ENCODE measurements at regions not wholly inside any gene's neighbourhood (a gene's known extent, or its start where the extent isn't known, plus 50 kb on each side); places are given as distances from the start of the nearest gene placed in this dataset.
A peak's percentile ranks its signal among the peaks of the same experiment; 100 is the strongest.
"Not testable (repeated sequence)": the region's sequence is repeated elsewhere in the genome, so short reads cannot be mapped to it uniquely, and the experiment has no call there.

DNA sequence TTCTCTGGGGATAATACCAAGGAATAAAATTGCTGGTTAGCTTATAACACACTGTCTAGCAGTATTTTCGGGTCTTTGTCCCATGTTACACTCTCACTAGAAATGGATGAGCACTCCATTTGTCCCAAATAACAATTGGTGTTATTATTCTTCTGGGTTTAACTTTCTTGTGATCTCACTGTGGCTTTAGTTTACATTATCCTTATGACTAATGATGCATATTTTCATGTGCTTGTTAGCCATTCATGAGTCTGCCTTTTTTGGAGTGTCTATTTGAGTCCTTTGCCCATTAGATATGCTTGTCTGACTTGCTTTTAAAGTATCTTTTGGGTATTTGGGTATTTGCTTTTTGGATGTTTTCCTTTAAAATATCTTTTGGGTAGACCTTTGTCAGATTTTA lies 372.9 kb upstream of the TENM3 start:
- no peaks in the 10 kb centered on the region for H3K36me3 ChIP-seq (ENCODE audit: insufficient read depth, low read length)
- H3K9me3 ChIP-seq (replicated peaks; ENCODE audit: low read length): no peaks in the 10 kb centered on the region
- no peaks in the 10 kb centered on the region for H3K27me3 ChIP-seq (ENCODE audit: control insufficient read depth, insufficient read depth, low read length)
- H3K4me3 ChIP-seq (ENCODE audit: low read length): no peak overlapping the region
- peak overlapping the region; percentile 29 for H3K4me2 ChIP-seq (ENCODE audit: low read length)
- peaks cover 10% of the 10 kb centered on the region for H3K4me1 ChIP-seq (ENCODE audit: control insufficient read depth, insufficient read depth, low read length)
- no peak overlapping the region for H3K9ac ChIP-seq (ENCODE audit: low read depth, low read length)

DNA sequence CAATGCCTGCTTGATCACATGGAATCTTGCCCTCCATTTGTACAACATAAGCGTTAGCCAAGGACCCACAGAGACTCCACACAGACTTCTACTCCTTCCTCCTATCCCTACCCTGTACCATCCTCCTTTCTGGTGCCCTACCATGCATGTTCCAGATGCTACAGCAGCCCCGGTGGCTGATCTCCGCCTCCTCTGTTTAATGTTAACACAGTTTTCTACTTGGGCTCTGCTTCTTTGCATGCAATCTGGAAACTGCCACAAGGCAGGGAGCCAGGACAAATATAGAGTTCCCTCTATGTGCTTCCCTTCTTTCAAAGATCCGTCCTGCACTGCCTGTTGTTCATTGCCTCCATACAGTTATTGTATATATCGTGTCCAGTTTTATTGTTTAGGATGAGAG lies 368.6 kb upstream of the TENM3 start:
- peaks cover 10% of the 10 kb centered on the region for H3K4me1 ChIP-seq (ENCODE audit: control insufficient read depth, insufficient read depth, low read length)
- no peaks in the 10 kb centered on the region for H3K9me3 ChIP-seq (replicated peaks; ENCODE audit: low read length)
- no peak overlapping the region for H3K4me3 ChIP-seq (ENCODE audit: low read length)
- H3K4me2 ChIP-seq (ENCODE audit: low read length): no peak overlapping the region
- H3K36me3 ChIP-seq (ENCODE audit: insufficient read depth, low read length): no peaks in the 10 kb centered on the region
- no peak overlapping the region for H3K9ac ChIP-seq (ENCODE audit: low read depth, low read length)
- no peaks in the 10 kb centered on the region for H3K27me3 ChIP-seq (ENCODE audit: control insufficient read depth, insufficient read depth, low read length)

DNA sequence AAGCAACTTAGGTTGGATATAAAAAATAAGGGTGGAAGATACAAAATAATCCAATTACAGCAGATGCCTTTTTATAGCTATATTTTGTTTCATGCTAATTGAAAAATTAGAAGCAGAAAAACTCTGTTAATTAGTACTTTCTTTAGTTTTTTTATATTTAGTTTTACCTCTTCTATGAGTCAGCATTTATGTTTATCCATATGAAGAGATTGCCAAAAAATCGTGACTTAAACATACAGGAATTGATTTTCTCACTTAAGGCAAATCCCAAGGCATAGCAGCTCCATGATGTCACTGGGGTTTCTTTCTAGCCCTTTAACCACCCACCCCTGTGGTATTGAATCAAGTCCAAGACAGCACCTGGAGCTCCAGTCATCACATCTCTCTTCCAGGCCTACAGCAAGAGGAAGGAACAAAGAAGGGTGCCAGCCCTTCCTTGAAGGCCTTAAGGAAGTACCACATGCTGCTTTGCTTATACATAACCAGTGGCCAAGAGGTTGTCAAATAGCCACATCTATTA lies 365.8 kb upstream of the TENM3 start:
- Histone ChIP-seq H3K9me3 (replicated peaks; ENCODE audit: low read length) (no peaks in the 10 kb centered on the region), H3K4me1 (ENCODE audit: control insufficient read depth, insufficient read depth, low read length) (no peaks in the 10 kb centered on the region), H3K9ac (ENCODE audit: low read depth, low read length) (no peak overlapping the region), H3K4me3 (ENCODE audit: low read length) (no peak overlapping the region), H3K4me2 (ENCODE audit: low read length) (no peak overlapping the region), H3K36me3 (ENCODE audit: insufficient read depth, low read length) (no peaks in the 10 kb centered on the region), H3K27me3 (ENCODE audit: control insufficient read depth, insufficient read depth, low read length) (no peaks in the 10 kb centered on the region)

DNA sequence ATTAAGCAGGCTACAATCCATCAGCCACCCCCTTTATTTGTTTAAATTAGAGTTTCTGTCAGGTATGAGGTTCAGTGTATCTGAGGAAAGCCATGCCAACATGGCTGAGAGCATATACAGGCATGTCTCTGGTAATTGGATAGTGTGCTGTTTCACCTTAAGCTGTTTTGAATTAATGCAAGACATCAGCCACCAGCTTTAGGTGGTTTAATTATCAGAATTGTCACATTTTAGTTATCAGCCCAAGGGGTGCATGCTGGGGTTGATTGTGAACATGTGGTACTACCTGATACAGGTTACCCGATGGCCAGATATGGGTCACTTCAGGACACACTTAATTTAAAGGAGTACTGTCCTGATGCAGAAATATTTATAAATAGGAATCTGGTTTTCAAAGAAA lies 353.2 kb upstream of the TENM3 start:
- Histone ChIP-seq H3K9ac (ENCODE audit: low read depth, low read length) (no peak overlapping the region), H3K4me2 (ENCODE audit: low read length) (no peak overlapping the region), H3K4me3 (ENCODE audit: low read length) (no peak overlapping the region), H3K27me3 (ENCODE audit: control insufficient read depth, insufficient read depth, low read length) (no peaks in the 10 kb centered on the region), H3K4me1 (ENCODE audit: control insufficient read depth, insufficient read depth, low read length) (no peaks in the 10 kb centered on the region), H3K36me3 (ENCODE audit: insufficient read depth, low read length) (no peaks in the 10 kb centered on the region), H3K9me3 (replicated peaks; ENCODE audit: low read length) (no peaks in the 10 kb centered on the region)

DNA sequence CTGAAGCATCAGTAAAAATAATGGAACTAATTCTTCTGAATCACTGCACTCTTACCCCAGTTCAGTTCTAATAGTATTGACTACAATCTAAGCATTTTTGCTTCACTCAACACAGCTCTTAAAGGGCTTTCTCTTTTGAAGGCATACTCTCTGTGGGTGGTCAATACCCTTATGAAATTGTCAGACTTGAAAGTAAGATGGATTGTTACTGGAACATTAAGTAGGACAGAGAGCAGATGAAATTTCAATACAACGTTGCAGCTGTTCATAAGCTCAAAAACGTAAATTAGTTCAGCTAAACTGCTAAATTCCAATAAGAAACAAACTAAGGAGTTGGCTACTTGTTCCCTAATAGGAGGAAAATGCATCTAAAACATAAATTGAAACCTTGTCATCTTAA lies 352.3 kb upstream of the TENM3 start:
- no peak overlapping the region for H3K4me3 ChIP-seq (ENCODE audit: low read length)
- H3K27me3 ChIP-seq (ENCODE audit: control insufficient read depth, insufficient read depth, low read length): no peaks in the 10 kb centered on the region
- H3K4me2 ChIP-seq (ENCODE audit: low read length): no peak overlapping the region
- H3K4me1 ChIP-seq (ENCODE audit: control insufficient read depth, insufficient read depth, low read length): no peaks in the 10 kb centered on the region
- no peaks in the 10 kb centered on the region for H3K9me3 ChIP-seq (replicated peaks; ENCODE audit: low read length)
- no peak overlapping the region for H3K9ac ChIP-seq (ENCODE audit: low read depth, low read length)
- H3K36me3 ChIP-seq (ENCODE audit: insufficient read depth, low read length): no peaks in the 10 kb centered on the region

DNA sequence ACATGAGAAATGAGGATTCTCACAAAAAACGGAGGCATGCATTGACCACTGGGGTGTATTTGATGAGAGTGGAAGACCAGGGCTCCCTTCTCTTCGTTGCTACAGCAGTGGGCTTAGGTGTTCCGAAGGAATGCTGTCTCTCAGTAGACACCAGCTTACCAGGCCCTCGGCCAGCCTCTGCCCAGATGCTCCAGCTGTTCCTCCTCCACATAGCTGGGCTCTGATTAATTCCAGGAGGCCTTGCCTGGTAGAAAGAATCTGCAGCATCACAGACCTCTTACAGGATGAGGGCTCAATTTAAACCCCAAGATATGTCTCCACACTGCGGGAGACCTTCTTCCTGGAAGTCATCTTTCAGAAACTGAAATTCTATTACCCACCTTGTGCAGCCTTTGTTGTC lies 346.6 kb upstream of the TENM3 start:
- Histone ChIP-seq H3K4me1 (ENCODE audit: control insufficient read depth, insufficient read depth, low read length) (no peaks in the 10 kb centered on the region), H3K4me3 (ENCODE audit: low read length) (no peak overlapping the region), H3K36me3 (ENCODE audit: insufficient read depth, low read length) (no peaks in the 10 kb centered on the region), H3K27me3 (ENCODE audit: control insufficient read depth, insufficient read depth, low read length) (no peaks in the 10 kb centered on the region), H3K9me3 (replicated peaks; ENCODE audit: low read length) (no peaks in the 10 kb centered on the region), H3K4me2 (ENCODE audit: low read length) (no peak overlapping the region), H3K9ac (ENCODE audit: low read depth, low read length) (no peak overlapping the region)

DNA sequence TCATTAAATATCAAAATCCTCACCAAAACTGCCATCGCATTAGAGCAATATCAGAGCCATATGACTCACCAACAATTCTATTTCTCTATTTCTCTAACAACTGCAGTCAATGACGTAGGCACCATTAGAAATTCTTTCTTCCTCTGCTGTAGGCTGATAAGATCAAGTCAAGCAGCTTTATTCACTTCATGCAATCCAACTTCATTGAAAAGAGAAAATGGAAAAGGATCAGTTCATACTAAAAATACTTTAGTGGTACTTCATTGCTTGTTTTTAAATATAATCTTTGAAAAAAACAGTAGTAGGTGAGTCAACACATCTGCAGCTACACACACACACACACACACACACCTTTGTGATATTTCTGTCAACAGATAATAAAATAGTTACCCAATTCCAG lies 345.3 kb upstream of the TENM3 start:
- Histone ChIP-seq H3K4me2 (ENCODE audit: low read length) (no peak overlapping the region), H3K9me3 (replicated peaks; ENCODE audit: low read length) (no peaks in the 10 kb centered on the region), H3K9ac (ENCODE audit: low read depth, low read length) (no peak overlapping the region), H3K4me3 (ENCODE audit: low read length) (no peak overlapping the region), H3K36me3 (ENCODE audit: insufficient read depth, low read length) (no peaks in the 10 kb centered on the region), H3K27me3 (ENCODE audit: control insufficient read depth, insufficient read depth, low read length) (no peaks in the 10 kb centered on the region), H3K4me1 (ENCODE audit: control insufficient read depth, insufficient read depth, low read length) (no peaks in the 10 kb centered on the region)

DNA sequence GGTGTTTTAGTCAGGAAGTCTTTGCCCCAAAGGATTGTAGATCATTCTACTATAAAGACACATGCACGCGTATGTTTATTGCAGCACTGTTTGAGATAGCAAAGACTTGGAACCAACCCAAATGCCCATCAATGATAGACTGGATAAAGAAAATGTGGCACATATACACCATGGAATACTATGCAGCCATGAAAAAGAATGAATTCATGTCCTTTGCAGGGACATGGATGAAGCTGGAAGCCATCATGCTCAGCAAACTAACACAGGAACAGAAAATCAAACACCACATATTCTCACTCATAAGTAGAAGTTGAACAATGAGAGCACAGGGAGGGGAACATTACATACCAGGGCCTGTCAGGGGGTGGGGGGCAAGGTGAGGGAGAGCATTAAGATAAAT lies 340.8 kb upstream of the TENM3 start:
- not testable (repeated sequence) for H3K9me3 ChIP-seq (replicated peaks; ENCODE audit: low read length); H3K4me3 ChIP-seq (ENCODE audit: low read length); H3K36me3 ChIP-seq (ENCODE audit: insufficient read depth, low read length); H3K9ac ChIP-seq (ENCODE audit: low read depth, low read length); H3K27me3 ChIP-seq (ENCODE audit: control insufficient read depth, insufficient read depth, low read length); H3K4me2 ChIP-seq (ENCODE audit: low read length); H3K4me1 ChIP-seq (ENCODE audit: control insufficient read depth, insufficient read depth, low read length)

DNA sequence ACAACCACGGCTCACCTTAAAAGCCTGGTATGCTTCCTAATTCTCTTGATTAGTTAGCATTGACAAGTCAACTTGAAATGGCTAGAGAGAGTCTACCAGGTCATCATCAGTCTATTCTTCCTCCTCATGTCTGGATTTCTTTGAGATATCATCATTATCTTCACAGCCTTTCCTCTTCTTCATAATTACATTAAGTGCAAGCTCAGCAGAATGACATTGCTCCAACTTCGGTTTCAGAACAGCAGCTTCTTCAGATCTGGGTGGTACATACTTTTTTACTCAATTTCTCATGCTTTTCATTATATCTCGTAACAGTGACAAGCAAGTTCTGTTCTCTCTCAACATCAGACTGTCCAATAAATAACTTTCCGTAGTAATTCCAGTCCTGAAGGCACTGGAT lies 337.5 kb upstream of the TENM3 start:
- H3K4me1 ChIP-seq (ENCODE audit: control insufficient read depth, insufficient read depth, low read length): peaks cover 19% of the 10 kb centered on the region
- no peak overlapping the region for H3K4me3 ChIP-seq (ENCODE audit: low read length)
- no peak overlapping the region for H3K4me2 ChIP-seq (ENCODE audit: low read length)
- H3K9me3 ChIP-seq (replicated peaks; ENCODE audit: low read length): no peaks in the 10 kb centered on the region
- no peaks in the 10 kb centered on the region for H3K27me3 ChIP-seq (ENCODE audit: control insufficient read depth, insufficient read depth, low read length)
- no peaks in the 10 kb centered on the region for H3K36me3 ChIP-seq (ENCODE audit: insufficient read depth, low read length)
- no peak overlapping the region for H3K9ac ChIP-seq (ENCODE audit: low read depth, low read length)

DNA sequence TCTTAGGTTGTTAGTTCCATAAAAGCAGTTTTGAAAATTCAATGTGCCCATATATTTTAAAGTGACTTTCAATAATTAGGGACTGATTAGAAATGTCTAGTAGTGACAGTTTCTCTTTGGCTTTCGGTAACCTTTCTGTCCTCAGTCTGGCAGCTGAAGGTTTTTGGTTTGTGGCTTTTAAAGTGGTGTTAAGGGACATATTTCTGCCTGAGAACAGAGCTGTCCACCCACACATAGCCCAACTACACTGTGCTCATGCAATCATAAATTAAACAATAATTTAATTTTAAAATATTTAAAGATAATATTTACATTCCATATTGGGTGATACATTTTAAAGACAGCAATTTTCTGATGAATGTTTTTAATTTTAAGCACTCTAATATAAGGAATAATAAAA lies 335.0 kb upstream of the TENM3 start:
- Histone ChIP-seq H3K9ac (ENCODE audit: low read depth, low read length) (no peak overlapping the region), H3K4me2 (ENCODE audit: low read length) (no peak overlapping the region), H3K27me3 (ENCODE audit: control insufficient read depth, insufficient read depth, low read length) (no peaks in the 10 kb centered on the region), H3K36me3 (ENCODE audit: insufficient read depth, low read length) (no peaks in the 10 kb centered on the region), H3K9me3 (replicated peaks; ENCODE audit: low read length) (no peaks in the 10 kb centered on the region), H3K4me1 (ENCODE audit: control insufficient read depth, insufficient read depth, low read length) (peaks cover 24% of the 10 kb centered on the region), H3K4me3 (ENCODE audit: low read length) (no peak overlapping the region)

DNA sequence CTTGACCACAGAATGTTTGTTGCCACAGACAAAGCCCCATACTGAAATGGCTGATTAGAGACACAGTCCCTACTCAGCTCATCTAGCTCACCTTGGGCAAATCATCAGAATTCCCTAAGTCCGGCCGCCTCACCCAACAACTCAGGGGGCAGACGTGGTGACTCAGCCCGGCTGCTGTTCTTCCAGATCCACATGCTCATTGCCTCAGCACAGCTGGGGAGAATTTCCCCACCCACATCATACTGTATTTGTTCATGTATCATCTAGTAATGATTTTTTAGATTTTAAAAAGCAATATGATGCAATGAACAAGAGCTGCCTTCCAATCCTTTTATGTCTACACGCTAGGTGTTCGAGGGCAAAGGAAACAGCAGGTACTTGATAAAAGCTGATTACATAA lies 333.8 kb upstream of the TENM3 start:
- H3K9me3 ChIP-seq (replicated peaks; ENCODE audit: low read length): no peaks in the 10 kb centered on the region
- H3K9ac ChIP-seq (ENCODE audit: low read depth, low read length): no peak overlapping the region
- H3K4me3 ChIP-seq (ENCODE audit: low read length): no peak overlapping the region
- peaks cover 24% of the 10 kb centered on the region for H3K4me1 ChIP-seq (ENCODE audit: control insufficient read depth, insufficient read depth, low read length)
- no peaks in the 10 kb centered on the region for H3K36me3 ChIP-seq (ENCODE audit: insufficient read depth, low read length)
- H3K4me2 ChIP-seq (ENCODE audit: low read length): no peak overlapping the region
- H3K27me3 ChIP-seq (ENCODE audit: control insufficient read depth, insufficient read depth, low read length): no peaks in the 10 kb centered on the region

DNA sequence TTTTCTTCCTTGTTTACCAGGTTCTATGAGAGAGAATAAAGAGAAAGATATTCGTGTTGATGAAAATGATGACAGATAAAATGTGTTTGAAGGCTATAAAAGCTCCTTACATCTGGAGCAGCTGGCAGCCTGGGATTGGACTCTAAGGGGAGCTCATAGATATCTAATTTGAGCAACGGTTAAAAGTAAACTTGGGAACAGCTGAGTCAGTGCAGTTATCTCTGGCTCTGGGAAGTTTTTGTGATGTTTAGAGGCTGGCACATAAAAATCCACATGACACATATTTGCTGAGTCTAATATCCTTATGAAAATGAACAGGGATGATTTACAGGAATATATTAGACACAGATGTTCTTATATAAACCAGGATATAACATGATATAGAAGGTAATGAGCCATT lies 331.8 kb upstream of the TENM3 start:
- no peaks in the 10 kb centered on the region for H3K27me3 ChIP-seq (ENCODE audit: control insufficient read depth, insufficient read depth, low read length)
- H3K36me3 ChIP-seq (ENCODE audit: insufficient read depth, low read length): no peaks in the 10 kb centered on the region
- no peak overlapping the region for H3K9ac ChIP-seq (ENCODE audit: low read depth, low read length)
- H3K9me3 ChIP-seq (replicated peaks; ENCODE audit: low read length): no peaks in the 10 kb centered on the region
- no peak overlapping the region for H3K4me3 ChIP-seq (ENCODE audit: low read length)
- peak overlapping the region; percentile 10 for H3K4me2 ChIP-seq (ENCODE audit: low read length)
- H3K4me1 ChIP-seq (ENCODE audit: control insufficient read depth, insufficient read depth, low read length): peaks cover 24% of the 10 kb centered on the region
